Testis (tissue), 2 donors: ENCODE measurements at regions not wholly inside any gene's neighbourhood (a gene's known extent, or its start where the extent isn't known, plus 50 kb on each side); places are given as distances from the start of the nearest gene placed in this dataset.

Experiments
- CTCF ChIP-seq, 3 experiments: fragments of 450-650 bp in 2 of 3; fragments of 200-600 bp in 1 of 3; sonication (generic) in 1 of 3; IDR thresholded peaks; one replicate each; pipeline ENCODE4 v1.5.1; 2016 to 2019; ENCODE audit warnings: antibody characterized with exemption in 3 of 3, mild to moderate bottlenecking in 2 of 3, moderate library complexity in 1 of 3
- POLR2A ChIP-seq: fragments of 450-650 bp; IDR thresholded peaks from one replicate; pipeline ENCODE4 v1.6.1; 2017; ENCODE audit warnings: antibody characterized with exemption, mild to moderate bottlenecking, moderate library complexity

GRCh38 chr10:129391464-129391863, 75.6 kb upstream of the MGMT start:
- TF ChIP-seq POLR2A (no peak), CTCF (IDR thresholded peaks at IDR 0.05) (no peak)
